Heart right ventricle (tissue), 16 donors: ENCODE measurements at regions not wholly inside any gene's neighbourhood (a gene's known extent, or its start where the extent isn't known, plus 50 kb on each side); places are given as distances from the start of the nearest gene placed in this dataset.
"Not testable (repeated sequence)": the region's sequence is repeated elsewhere in the genome, so short reads cannot be mapped to it uniquely, and the experiment has no call there.

Experiments used
- ATAC-seq, 8 donors: fragments of 200-7000 bp; cut with Tn5 transposase; one replicate each; pipeline ENCODE4 v1.9.1; 2020; ENCODE audit warnings: mild to moderate bottlenecking in 8 of 8, moderate library complexity in 8 of 8, moderate number of reproducible peaks in 1 of 8
- DNase-seq, 2 donors: peaks; one replicate each; pipeline ENCODE4 v3.0.0-alpha.2; 2020
- H3K27ac ChIP-seq, 10 donors: fragments of 200-600 bp; sonication (generic) in 2 of 10; one replicate each; pipeline versions ENCODE4 v1.5.0 to v1.8.0; 2020 to 2022; ENCODE audit warnings: mild to moderate bottlenecking in 3 of 10
- H3K27me3 ChIP-seq, 7 donors: fragments of 200-600 bp; one replicate each; pipeline ENCODE4 v1.8.0; 2021 to 2022; ENCODE audit warnings: mild to moderate bottlenecking in 2 of 7
- H3K36me3 ChIP-seq, 9 donors: fragments of 200-600 bp; sonication (generic) in 1 of 9; one replicate each; pipeline versions ENCODE4 v1.5.0 to v1.8.0; 2020 to 2022; ENCODE audit warnings: mild to moderate bottlenecking in 2 of 9
- H3K4me1 ChIP-seq, 9 donors: fragments of 200-600 bp; sonication (generic) in 1 of 9; one replicate each; pipeline versions ENCODE4 v1.5.0 to v1.8.0; 2020 to 2022; ENCODE audit warnings: mild to moderate bottlenecking in 4 of 9
- H3K4me3 ChIP-seq, 10 donors: fragments of 200-600 bp; sonication (generic) in 2 of 10; one replicate each; pipeline versions ENCODE4 v1.5.0 to v1.8.0; 2020 to 2022; ENCODE audit warnings: mild to moderate bottlenecking in 7 of 10, moderate library complexity in 2 of 10
- H3K9me3 ChIP-seq, 11 donors: fragments of 200-600 bp in 10 of 11; sonication (generic) in 2 of 11; one replicate each; pipeline versions ENCODE4 v1.5.0 to v1.8.0; 2013 to 2022; ENCODE audit warnings: mild to moderate bottlenecking in 2 of 11, control low read depth in 1 of 11, moderate library complexity in 1 of 11
- WGBS, 2 donors: extraction: QIAGEN DNeasy Blood & Tissue Kit; methylation state at CpG; one replicate each; pipeline ENCODE4 v1.1.7; 2013; ENCODE audit warnings: inconsistent platforms in 1 of 2; 5-methylcytosine and 5-hydroxymethylcytosine counted together
- intact Hi-C, 10 donors: fragments of 100-400 bp; cut with DNase I; formaldehyde crosslinking; loops; one replicate each; pipeline versions ENCODE4 v1.11.1 to v1.14.2; 2022
- TF ChIP-seq, protein P1 (sequence below), 9 donors: fragments of 200-600 bp; sonication (generic) in 2 of 9; IDR thresholded peaks; one replicate each; pipeline versions ENCODE4 v1.5.0 to v1.8.0; 2021 to 2022; ENCODE audit warnings: antibody characterized with exemption in 9 of 9, mild to moderate bottlenecking in 5 of 9, moderate library complexity in 1 of 9
- donor health status: Arrhythmogenic right ventricular cardiomyopathy.
- donor health status: ischemic (EF 13 %, LVEDD 7.1; RV severe dilation, severe dysfunction).
- donor health status: healthy with polysubstance abuse.
- donor health status: DM: no; HTN: yes; CAD: no.
- donor health status: DM: no; HTN: no; CAD: no.
- donor health status: ischemic (EF 25% LVEDD 6.9; RV normal size, moderate dysfunction).
- donor health status: ischemic (EF 25% LVEDD 5.7; RV mildly dilated, moderate dysfunction).
- donor health status: healthy.
- donor health status: DM: yes; HTN: yes; CAD: no.
- donor health status: Ischemic cardiomyopathy.
- donor health status: ischemic (EF 35%, LVEDD 5.7; RV mildly dilated, moderate dysfunction).
- donor health status: nonischemic (EF 11% LVEDD 7.7; RV severe dilation, severe dysfunction).
- donor health status: DM: yes; HTN: yes; CAD: no.
- donor health status: PGD.
- donor health status: ischemic (EF 29% LVEDD 5.4; RV normal size, mild dysfunction).
- donor health status: nonischemic (EF 23%, LVEDD 6.1; RV moderate dilation, normal function).

DNA sequence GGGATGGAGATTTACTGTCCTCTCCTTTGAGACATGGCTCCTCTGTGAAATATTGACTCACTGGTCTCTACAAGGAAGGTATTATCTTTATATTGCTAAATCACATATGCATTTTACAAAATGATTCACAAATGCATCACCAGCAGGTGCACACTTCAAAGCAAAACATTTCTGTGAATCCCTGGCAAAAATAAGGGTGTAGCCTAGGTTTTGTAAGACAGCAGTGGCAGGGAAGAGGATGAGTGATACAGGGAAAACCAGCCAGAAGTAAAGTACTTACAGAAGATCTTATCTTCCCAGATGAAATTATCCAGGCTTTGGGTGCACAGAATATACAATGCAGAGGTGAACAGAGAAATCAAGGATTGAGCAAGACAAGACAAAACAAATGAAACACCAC lies 1094.6 kb downstream of the GATA3 start:
- TF ChIP-seq, protein P1, sequence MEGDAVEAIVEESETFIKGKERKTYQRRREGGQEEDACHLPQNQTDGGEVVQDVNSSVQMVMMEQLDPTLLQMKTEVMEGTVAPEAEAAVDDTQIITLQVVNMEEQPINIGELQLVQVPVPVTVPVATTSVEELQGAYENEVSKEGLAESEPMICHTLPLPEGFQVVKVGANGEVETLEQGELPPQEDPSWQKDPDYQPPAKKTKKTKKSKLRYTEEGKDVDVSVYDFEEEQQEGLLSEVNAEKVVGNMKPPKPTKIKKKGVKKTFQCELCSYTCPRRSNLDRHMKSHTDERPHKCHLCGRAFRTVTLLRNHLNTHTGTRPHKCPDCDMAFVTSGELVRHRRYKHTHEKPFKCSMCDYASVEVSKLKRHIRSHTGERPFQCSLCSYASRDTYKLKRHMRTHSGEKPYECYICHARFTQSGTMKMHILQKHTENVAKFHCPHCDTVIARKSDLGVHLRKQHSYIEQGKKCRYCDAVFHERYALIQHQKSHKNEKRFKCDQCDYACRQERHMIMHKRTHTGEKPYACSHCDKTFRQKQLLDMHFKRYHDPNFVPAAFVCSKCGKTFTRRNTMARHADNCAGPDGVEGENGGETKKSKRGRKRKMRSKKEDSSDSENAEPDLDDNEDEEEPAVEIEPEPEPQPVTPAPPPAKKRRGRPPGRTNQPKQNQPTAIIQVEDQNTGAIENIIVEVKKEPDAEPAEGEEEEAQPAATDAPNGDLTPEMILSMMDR (IDR thresholded peaks at IDR 0.05): no peak
- H3K9me3 ChIP-seq: peaks cover 0 to 4% (median 0%) of the 10 kb centered on the region in 11 donors
- intact Hi-C loops: no loop called here
- H3K27me3 ChIP-seq: no peaks in the 10 kb centered on the region
- ATAC-seq: no peak
- H3K4me1 ChIP-seq: no peaks in the 10 kb centered on the region
- DNase-seq: no peak
- H3K4me3 ChIP-seq: no peak overlapping the region
- H3K27ac ChIP-seq: no peak overlapping the region
- no peaks in the 10 kb centered on the region for H3K36me3 ChIP-seq

DNA sequence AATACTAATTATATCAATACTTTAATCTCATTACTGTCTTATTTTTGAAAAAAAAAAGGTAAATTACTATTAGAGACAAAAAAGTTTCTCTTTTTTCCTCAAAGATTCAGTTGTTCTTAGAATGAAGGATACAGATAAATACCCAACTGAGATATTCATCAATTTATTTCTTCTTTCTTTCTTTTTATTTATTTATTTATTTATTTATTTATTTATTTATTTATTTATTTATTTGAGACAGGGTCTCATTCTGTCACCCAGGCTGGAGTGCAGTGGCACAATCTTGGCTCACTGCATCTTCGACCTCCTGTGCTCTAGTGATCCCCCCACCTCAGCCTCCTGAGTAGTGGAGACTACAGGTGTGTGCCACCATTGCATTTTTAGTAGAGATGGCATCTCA lies 1098.6 kb downstream of the GATA3 start:
- DNase-seq, ATAC-seq, intact Hi-C loops, H3K36me3 ChIP-seq, H3K9me3 ChIP-seq, H3K27me3 ChIP-seq, H3K27ac ChIP-seq, H3K4me3 ChIP-seq, H3K4me1 ChIP-seq: not testable (repeated sequence)
- WGBS, 2 donors: 79 to 91% methylated on average over 1 of the region's 1 CpG

DNA sequence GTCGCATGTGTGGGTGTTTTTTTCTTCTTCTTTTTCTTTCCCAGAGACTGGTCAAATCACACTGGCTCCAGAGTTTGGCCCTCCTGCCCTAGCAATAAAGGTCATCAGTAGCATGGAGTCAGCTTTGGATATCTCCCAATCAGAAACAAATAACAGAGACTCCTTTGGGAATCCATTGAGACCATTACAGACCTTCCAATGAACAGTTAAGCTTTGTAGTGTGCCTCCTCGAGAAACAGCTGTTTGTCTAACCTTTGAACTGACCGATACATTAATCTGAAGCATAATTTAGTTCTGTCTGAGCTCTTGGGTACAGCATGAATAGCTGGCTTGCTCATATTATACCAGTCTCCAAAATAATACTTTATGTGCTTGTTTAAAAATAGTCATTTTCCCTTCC lies 1103.2 kb downstream of the GATA3 start:
- DNase-seq (no peak), ATAC-seq (no peak)
- Histone ChIP-seq H3K9me3 (peaks cover 0 to 13% (median 2%) of the 10 kb centered on the region in 11 donors), H3K27me3 (peaks cover 0 to 5% (median 0%) of the 10 kb centered on the region in 7 donors), H3K27ac (no peak overlapping the region), H3K4me3 (no peak overlapping the region), H3K36me3 (no peaks in the 10 kb centered on the region), H3K4me1 (no peaks in the 10 kb centered on the region)
- intact Hi-C loops: no loop called here
- 49 to 57% methylated on average over 3 of the region's 3 CpGs for WGBS, 2 donors
- TF ChIP-seq, protein P1 (IDR thresholded peaks at IDR 0.05): no peak

DNA sequence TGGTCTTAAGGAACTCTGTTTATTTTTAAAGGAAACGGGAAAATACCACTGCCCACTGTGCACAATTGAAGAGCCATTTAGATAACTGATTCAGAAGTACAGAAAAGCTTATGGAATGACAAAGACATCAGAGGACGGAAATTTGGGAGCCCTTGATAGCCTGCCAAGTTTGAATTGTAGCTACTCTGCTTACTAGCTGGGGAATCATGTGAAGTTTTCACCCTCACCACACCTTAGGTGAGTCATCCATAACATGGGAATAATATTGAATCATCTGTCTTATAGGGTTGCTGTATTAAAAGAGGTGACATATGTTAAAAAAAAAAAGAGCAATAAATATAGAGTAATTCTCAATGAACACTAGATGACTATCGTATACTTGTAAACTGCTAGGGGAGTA lies 1104.2 kb downstream of the GATA3 start:
- WGBS, 2 donors: 68 to 73% methylated on average over 3 of the region's 3 CpGs
- intact Hi-C loops: no loop called here
- DNase-seq (no peak), ATAC-seq (no peak)
- no peak overlapping the region for H3K27ac ChIP-seq
- peaks cover 0 to 5% (median 0%) of the 10 kb centered on the region in 7 donors for H3K27me3 ChIP-seq
- no peaks in the 10 kb centered on the region for H3K4me1 ChIP-seq
- H3K9me3 ChIP-seq: peaks cover 0 to 15% (median 2%) of the 10 kb centered on the region in 11 donors
- no peak overlapping the region for H3K4me3 ChIP-seq
- TF ChIP-seq, protein P1 (IDR thresholded peaks at IDR 0.05): no peak
- no peaks in the 10 kb centered on the region for H3K36me3 ChIP-seq

DNA sequence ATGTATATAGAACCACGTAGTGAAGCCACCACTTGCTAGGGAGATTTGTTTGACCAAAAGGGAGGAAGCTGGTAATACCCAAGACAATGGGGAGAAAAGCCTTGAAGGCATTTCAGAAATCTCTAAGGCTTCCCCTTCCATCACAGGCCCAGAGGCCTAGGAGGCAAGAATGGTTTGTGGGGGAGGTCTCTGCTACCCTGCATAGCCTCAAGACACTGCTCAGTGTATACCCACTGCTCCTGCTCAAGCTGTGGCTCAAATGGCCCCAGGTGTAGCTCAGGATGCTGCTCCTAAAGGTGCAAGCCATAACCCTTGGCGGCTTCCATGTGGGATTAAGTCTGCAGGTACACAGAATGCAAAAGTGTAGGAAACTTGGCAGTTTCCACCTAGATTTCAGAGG lies 1105.8 kb downstream of the GATA3 start:
- TF ChIP-seq, protein P1 (IDR thresholded peaks at IDR 0.05): no peak
- Histone ChIP-seq H3K27me3 (peaks cover 0 to 4% (median 0%) of the 10 kb centered on the region in 7 donors), H3K9me3 (peaks cover 0 to 26% (median 3%) of the 10 kb centered on the region in 11 donors), H3K27ac (no peak overlapping the region), H3K4me1 (no peaks in the 10 kb centered on the region), H3K4me3 (no peak overlapping the region), H3K36me3 (no peaks in the 10 kb centered on the region)
- DNase-seq (no peak), ATAC-seq (no peak)
- WGBS, 2 donors: 82 to 86% methylated on average over 2 of the region's 2 CpGs
- intact Hi-C loops: no loop called here
